HG03196 (cell line): ENCODE measurements at regions not wholly inside any gene's neighbourhood (a gene's known extent, or its start where the extent isn't known, plus 50 kb on each side); places are given as distances from the start of the nearest gene placed in this dataset.
"Not testable (repeated sequence)": the region's sequence is repeated elsewhere in the genome, so short reads cannot be mapped to it uniquely, and the experiment has no call there.

Experiments
- ATAC-seq: cut with Tn5 transposase; IDR thresholded peaks from one replicate; pipeline ENCODE4 v1.9.1; 2021; ENCODE audit not compliant: unreplicated experiment

DNA sequence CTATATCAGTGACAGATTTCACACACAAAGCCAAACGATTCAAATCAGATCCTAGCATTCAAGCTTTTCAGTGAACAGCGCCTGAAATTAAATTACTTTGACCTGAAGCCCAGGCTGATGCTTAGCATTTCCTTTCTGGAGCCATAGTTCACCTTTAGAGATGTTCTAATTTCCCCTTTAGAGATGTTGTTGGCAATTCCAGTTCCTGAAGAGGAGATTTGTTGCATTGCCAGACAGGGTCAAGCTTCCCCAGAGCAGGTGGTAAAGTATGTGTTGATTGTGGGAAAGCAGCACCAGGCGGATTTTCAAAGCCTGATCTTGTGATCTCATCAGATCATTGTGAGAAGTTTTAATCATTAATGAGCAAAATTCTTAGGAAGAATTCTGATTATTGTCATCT, 609.8 kb upstream of the KLF12 start:
- no peak for ATAC-seq

DNA sequence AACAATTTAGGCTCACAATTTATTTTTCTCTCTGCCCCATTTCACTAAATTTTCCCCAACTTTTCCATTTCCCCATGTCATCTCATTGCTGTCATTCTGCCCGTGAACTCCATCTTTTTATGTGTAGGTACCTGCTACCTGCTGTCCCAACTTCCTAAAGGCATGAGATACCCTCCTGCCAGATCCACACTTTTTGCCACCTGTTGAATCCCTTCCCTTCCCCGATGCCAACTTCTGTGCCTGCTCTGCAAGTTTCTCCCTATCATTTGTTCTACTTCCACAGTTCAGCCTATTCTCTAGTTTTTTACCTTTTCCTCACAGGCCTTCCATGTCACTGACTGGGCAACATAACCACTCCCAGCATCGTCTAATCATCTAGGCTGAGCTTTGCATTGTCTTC, 607.5 kb upstream of the KLF12 start:
- ATAC-seq, result no peak

DNA sequence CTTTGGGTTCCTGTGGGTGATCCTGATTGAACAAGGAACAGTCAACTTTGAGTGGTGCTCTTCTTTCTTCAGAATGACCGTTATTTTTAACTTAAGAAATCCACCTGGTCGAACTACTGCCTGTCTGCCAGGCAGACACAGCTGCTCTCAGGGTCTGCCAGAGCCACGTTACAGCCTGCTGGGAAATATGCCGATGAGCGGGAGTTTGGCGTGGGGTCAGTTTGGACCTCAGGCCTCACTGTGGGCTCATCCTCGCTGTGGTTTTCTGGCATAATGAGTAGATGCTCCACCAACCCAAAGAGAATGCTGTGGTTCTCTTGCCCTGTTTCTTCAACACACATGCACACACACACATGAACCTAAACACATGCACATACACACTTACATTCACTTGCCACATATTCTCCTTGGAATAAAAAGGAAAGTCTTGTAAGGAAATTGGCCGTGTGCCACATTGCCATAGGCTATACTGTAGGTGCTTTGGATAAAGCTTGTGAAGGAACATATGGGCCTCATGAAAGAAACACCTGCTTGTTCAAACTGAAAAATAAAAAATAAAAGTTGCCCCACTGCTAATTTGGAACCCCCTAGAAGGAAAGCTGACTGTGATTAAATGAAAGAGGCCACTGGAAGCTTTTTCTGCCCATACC, 598.7 kb upstream of the KLF12 start:
- no peak for ATAC-seq

DNA sequence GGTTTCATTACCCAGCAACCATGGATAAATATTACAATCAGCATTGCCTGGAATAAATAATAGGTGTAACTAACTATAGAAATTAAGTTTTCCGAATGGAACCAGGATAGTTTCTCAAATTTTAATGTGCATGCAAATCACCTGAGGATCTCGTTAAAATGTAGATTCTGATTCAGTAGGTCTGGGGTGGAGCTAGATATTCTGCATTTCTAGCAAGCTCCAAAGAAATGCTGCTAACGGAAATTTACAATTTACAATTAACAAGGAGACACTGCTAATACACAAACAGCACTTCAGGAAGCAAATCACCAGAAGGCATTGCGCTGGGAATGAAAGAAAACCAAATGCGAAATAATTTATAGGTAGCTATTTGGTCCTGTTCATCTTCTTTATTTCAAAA, 597.5 kb upstream of the KLF12 start:
- no peak for ATAC-seq

DNA sequence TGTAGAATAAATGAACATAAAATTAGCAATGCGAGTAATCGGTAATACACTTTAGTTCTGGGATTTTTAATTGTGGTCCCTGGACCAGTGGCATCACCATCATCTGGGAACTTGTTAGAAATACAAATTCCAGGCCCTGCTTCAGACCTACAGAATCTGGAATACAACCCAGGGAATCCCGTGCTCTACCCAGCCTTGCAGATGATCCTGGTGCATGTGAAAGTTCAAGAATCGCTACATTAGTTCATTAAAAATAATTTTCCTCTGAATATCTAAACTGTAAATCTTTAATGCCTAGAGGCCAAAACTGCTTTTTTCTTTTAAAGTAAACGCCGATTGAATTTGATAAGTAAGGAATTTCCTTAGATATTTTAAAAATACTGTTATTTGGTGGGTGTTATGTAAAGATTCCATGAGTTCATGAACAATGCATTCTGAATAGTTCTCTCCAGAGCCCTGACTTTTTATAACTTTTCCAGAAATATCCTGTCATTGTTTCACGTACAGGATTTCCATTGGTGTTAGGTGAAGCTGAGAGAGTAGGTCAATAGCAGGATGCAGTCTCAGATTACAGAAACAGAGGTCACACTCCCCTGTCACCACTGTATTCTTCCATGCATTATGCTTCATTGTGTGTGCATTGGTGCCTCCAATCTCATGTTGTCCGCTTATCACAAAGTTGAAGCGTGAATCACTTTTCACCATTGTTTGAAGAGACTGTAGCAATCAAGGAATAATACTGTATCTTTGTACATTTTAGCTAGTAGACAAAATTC, 596.5 kb upstream of the KLF12 start:
- ATAC-seq, result no peak

DNA sequence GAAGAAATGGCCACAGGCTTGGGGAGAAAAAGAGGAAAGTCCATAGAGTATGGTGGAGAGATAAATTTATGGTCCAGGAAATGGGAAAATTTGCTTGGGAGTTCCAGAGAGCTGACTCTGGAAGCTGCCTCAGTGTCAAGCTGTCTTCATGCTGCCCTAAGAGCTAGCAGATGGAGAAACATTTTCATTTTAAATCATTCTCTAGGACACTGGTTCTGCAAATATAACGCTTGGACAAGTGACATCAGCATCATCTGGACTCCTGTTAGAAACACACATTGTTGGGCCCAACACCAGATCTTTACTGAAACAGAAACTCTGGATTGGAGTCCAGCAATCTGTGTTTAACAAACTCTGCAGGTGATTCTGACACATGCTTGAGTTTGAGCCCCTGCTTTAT, 592.0 kb upstream of the KLF12 start:
- ATAC-seq, result no peak

DNA sequence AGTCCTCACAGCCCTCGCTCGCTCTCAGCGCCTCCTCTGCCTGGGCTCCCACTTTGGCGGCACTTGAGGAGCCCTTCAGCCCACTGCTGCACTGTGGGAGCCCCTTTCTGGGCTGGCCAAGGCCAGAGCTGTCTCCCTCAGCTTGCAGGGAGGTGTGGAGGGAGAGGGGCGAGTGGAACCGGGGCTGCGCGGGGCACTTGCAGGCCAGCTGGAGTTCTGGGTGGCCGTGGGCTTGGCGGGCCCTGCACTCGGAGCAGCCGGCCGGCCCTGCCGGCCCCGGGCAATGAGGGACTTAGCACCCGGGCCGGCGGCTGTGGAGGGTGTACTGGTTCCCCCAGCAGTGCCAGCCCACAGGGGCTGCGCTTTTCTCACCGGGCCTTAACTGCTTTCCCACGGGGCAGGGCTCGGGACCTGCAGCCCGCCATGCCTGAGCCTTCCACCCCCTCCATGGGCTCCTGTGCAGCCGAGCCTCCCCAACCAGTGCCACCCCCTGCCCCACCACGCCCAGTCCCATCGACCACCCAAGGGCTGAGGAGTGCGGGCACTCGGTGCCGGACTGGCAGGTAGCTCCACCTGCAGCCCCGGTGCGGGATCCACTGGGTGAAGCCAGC, 584.1 kb upstream of the KLF12 start:
- not testable (repeated sequence) for ATAC-seq

DNA sequence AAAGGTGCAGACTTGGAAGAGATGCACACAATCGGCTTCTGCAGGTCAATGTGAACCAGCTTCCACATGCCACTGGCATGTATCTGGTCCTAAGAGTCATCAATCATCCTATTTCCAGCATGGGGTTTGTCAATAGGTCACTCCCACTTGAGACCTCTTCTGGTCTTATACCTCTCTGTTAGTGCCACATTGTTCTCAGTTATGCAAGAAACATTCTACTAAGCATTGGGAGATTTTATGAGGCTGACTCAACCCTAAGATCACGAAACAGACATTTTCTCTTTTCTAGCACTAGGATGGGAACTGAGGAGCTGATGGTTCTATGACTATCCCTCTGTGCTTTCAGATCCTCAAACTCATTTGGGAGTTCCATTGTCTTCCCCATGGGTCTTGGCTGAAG, 581.5 kb upstream of the KLF12 start:
- ATAC-seq, result no peak

DNA sequence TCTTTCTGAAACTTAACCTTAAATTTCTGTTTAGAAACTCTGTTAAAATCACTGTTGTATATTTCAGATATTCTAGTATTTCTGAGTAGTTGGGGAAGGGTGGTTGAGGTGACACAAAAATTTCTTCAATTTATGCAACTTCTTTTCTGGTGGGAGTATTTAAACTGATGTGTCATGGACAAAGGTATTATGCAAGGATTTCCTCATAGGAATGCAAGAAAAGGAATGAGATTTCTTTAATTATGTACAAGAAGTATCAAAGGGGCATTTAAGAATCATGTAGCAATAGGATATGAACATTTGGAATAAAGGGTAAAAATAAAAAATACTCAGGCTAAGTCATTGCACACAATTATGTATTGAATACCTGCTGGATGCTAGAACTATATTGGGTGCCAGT, 575.8 kb upstream of the KLF12 start:
- ATAC-seq, result no peak

DNA sequence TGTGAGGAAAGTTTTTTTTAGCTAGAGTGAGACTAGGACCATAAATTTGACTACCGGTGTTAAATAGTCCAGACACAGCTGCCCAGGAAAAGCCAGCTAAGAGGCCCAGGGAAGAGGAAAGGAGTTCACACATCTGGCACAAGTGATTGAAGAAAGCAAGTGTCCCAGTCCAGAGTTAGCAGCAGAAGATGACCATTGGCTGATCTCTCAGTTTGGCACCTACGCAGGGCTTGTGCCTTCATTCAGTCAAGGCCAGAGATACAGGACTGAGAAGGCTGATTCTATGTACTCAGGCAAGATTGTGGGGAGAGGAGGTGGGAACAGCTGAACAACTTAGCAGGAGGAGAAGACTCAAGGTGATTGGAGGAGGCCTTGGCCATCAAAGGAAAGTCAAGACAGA, 575.0 kb upstream of the KLF12 start:
- no peak for ATAC-seq

DNA sequence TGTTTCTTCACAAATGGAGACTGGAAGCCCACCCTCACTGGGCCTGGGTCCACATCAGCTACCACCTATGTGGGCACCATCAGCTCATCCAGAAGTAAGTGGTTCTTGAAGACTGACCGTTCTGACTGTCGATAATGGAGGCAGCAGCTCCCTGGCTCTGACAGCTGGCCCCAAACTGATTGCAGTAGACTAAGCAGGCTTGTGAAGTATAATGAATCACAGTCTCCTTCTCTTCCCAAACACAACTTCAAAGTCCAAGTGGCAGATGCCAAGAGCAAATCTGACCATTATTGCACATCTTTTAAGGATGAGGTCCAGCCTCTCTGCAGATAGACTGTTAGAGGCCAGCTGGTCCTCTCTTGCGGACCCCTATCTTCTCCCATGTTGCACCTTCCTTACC, 574.4 kb upstream of the KLF12 start:
- no peak for ATAC-seq

DNA sequence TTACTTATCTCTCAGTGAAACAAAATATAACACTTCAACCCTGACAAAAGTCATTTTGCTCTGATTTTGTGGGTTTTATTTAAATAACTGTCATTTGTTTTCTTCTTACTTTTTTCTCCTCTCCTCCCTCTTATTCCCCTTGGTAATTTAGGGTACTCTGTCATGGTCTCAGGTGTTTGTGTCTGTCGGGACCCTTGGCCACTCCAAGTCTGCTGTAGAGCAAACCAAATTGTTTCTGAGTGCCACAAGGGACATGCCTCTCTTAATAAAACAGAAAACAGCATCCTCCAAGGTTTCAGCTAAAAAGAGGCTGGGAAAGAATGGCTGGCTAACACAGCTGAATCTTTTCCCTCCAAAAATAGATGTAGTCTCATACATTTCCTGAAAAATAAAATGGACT, 573.1 kb upstream of the KLF12 start:
- no peak for ATAC-seq

DNA sequence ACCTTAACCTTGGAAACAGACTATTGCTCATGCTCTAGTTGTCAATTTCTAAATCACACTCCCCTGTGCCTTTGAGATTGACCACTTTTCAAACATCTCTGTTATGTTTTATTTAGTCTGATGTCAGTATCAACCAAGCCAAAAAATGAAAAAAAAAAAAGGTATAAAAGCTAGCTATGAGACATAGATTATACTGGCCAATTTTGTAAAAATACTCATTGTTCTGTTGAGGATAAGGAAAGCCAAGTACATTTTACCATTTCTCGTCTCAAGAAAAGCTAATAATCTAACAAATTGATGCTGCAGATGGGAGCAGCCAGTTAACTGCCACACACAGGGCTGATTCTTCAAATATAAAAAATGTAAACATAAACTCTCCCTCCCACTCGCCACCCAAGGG, 572.6 kb upstream of the KLF12 start:
- ATAC-seq, result no peak

DNA sequence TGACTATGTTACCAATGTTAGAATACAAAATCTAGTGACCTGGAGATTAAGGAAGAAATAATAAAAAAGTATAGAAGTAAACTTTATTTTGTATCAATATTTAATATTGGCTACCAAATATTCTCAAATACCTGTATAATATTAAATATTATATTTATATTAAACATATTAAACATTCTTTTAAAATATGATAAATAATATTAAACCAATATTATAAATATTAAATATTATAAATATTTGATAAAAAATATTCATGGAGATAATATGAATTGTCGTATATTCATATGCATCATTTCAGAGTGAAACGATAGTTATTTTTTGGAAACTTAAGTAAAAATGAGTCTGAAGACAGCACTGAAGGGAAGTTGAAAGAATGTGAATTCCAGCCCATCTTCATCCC, 571.2 kb upstream of the KLF12 start:
- no peak for ATAC-seq

DNA sequence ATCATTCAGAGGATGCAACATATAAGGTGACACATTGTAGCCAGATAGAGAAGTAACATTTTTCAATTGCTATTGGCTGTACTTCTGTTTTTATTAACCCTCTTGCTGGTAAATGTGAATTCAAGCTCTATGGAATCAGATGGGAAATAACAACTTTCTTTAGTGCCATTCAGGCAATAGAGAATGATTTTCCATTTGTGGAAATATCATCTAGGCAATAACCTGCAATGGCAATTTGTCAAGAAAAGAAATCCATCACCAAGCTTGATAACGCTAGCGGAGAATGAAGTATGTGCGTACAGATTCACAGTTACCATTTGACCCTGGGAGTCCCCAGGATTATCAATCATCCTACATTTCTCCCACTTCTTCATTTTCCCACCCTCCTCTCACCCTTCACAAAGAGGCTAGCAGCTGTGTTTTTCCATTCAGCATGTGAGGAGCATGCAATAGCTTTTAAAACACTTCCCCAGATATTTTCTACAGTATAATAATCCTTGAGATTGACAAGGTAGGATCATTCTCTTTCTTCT, 569.7 kb upstream of the KLF12 start:
- ATAC-seq, result no peak

DNA sequence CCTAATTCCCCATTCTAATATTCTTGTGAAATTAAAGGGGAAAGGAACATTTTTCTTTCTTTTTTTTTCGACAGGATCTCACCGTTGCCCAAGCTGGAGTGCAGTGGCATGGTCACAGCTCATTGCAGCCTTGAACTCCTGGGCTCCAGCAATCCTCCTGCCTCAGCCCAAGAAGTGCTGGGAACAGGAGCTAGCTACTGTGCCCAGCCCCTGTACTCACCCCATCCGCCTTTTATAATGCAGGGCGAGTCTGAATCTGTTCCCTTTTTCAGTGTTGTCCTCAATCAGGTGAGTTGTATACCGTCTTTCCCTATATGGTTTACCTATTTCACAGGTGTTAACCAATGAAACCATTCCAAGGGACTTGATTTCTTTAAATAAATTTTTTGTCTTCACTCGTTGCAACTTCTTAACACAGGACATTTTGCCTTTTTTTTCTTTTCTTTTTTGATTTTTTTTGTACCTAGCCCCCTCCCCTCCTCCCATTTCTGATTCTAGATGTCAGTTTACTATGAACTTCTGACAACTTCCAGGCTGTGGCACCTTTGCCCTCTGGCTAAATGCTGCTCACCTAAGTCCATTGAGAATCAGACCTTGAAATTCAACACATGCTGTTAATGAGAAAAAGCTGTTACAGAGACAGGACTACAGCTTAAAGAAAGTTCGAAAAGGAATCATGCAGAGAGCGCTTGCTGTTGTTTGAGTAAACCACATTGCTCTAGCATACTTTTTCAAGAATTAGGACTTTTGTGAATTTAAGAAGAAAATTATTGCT, 562.1 kb upstream of the KLF12 start:
- ATAC-seq, result no peak

DNA sequence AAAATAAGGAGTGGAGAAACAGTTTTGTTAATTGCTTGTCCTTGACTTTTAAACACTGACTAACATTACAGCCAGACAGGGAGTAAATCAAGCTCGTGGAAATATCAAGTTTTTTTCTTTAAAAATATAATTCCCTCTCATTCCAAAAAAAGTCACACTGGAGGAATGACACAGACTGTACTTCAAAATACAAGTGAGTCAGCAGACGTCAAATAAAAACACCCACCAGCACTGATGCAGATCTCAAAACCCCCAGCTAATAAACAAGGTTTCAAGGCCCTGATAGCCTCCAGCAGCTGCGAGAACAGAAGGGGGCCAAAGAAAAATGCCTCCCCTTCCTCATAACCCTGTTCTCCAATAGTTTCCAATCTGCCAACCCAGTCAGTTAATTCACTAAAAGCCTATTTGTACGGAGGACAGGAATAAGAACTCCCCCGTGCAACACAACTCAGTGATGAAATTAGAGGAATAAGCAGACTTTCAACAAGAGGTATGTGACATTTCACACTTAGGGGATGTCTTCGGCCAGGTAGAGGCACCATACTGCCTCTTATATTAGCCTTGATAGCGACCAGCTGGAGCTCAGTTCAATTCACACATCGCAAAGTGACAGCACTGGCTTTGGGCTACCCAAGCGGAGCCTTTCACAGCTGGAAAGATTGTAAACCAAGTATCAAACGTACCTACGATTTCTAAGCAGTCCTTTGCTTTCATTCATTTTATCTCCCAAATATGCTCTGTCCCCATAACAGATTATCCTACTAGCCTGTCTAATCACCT, 561.0 kb upstream of the KLF12 start:
- no peak for ATAC-seq

DNA sequence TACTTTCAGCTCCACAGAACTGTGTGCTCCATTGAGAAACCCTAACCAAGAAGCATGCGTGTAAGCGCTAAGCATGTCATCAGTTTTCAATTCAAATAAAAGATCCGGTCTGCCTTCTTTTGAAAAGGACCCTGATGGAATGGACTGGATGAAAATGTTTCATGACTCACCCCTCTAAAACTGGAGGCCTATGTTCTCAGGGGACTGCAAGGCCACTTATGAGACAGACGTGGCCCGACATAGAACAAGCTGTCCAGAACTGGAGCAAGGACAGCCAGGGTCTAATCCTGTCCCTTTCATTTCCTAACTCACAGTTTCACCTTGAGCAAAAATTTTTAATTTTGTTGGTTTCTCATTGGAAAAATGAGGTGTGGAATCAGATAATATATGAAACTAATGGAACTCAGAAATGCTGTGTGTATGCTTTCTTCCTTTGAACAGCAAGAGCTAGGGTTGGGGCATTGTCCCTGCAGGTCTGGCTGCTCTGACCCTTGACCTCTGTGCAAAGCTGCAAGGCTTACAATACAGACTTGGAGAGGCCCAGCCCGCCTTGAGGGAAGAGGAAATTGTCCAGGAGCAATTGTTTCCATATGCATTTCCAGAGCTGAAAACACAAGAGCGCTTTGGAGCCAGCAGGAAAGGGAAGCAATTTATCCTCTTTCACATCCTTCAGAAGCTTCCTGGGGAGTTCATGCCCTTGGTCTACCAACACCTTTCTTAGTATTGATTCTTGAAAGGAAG, 553.4 kb upstream of the KLF12 start:
- ATAC-seq, result no peak

DNA sequence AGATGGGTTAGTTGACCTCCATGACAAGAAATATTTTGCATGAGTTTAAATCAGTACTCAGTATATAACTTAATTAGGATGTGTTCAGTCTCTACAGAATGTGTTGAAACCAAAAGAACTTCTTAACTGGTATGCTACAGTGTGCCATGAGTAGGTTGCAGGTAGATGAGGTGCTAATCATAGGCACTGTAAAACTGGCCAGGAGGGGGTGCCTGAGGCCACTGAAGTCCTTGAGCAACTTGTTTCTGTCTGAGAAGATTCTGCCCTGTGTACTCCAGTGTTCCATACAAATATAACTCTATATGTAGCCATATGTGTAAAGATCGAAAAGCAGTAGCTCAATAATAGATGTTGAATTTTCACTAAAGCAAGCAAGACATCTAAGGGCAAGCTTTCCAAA, 549.2 kb upstream of the KLF12 start:
- ATAC-seq, result no peak

DNA sequence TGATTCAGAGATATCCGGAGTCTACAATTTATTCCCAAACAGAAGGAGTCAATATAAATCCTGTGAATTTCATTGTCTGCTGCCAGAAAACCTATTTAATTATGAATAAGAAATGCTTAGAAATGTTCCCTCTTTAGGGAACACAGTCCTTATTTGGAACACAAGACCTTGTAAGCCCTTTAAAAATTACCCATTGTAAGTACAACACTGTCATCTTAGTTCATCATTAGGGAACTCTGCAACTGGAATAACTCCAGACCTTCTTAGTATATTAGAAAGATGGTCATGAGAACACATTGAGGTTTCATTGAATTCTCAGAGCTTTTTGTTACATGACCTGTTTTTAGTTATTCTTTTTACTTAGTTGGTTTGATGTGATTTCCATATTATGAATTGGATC, 548.5 kb upstream of the KLF12 start:
- no peak for ATAC-seq
